K562 (cell line): ENCODE measurements at regions not wholly inside any gene's neighbourhood (a gene's known extent, or its start where the extent isn't known, plus 50 kb on each side); places are given as distances from the start of the nearest gene placed in this dataset.

Experiments used
- ATAC-seq: fragments of 200-7000 bp; cut with Tn5 transposase; 3 replicates; pipeline ENCODE4 v1.9.1; 2020; ENCODE audit warnings: moderate library complexity
- BruUV-seq: library from RNA; stranded (reverse); fragments of 400-500 nt; replicated peaks from 2 replicates; lab custom pipeline; 2021; lab: Mats Ljungman, UMichigan
- CTCF ChIA-PET: fragments of 300-600 bp; formaldehyde crosslinking; extraction: SDS; loops from one replicate; lab custom pipeline; 2021; ENCODE audit warnings: low intra/inter-chr PET ratio; lab: Yijun Ruan, JAX
- POLR2A ChIA-PET: fragments of 300-600, 350-650 bp; sonication (Branson Sonifier 250); formaldehyde crosslinking; extraction: SDS; loops from one replicate; lab custom pipeline; 2021; ENCODE audit warnings: antibody characterized with exemption, inconsistent platforms; lab: Yijun Ruan, JAX
- DNase-seq, 4 experiments: peaks; one replicate each; pipeline versions ENCODE4 v3.0.0 to v3.0.0-alpha.2; 2011 to 2018; ENCODE audit warnings: low spot score in 3 of 4, mixed read lengths in 3 of 4; ENCODE audit errors: extremely low read depth in 1 of 4
- FAIRE-seq: peaks from 2 replicates; lab custom pipeline; 2011; peaks lifted over from hg19 to GRCh38; lab: Jason Lieb, UNC
- H2AFZ ChIP-seq: 2 replicates; pipeline ENCODE4 v1.6.0; 2011; ENCODE audit warnings: low read depth, low read length, control low read depth, inconsistent platforms
- H3K27ac ChIP-seq: fragments of 200-600 bp; 3 replicates; pipeline ENCODE4 v1.8.0; 2011; ENCODE audit warnings: low read depth, mild to moderate bottlenecking, control low read depth, inconsistent platforms, low read length, moderate library complexity, mixed read lengths; ENCODE audit errors: extremely low read depth
- H3K27me3 ChIP-seq, 2 experiments: fragments of 300-600 bp in 1 of 2; 2 replicates in 1 of 2; 3 replicates in 1 of 2; pipeline versions ENCODE4 v1.6.0 to v1.8.0; 2011; ENCODE audit warnings: inconsistent platforms in 2 of 2, low read length in 2 of 2, mild to moderate bottlenecking in 1 of 2, mixed read lengths in 1 of 2, moderate library complexity in 1 of 2; ENCODE audit not compliant: control insufficient read depth in 2 of 2, insufficient read depth in 2 of 2
- H3K36me3 ChIP-seq: fragments of 300-600 bp; 3 replicates; pipeline ENCODE4 v1.8.0; 2011; ENCODE audit warnings: mild to moderate bottlenecking, low read length, inconsistent platforms; ENCODE audit not compliant: control insufficient read depth, insufficient read depth
- H3K4me1 ChIP-seq, 2 experiments: fragments of 200-600 bp in 1 of 2; replicated peaks in 1 of 2; 2 replicates in 1 of 2; 3 replicates in 1 of 2; pipeline versions ENCODE4 v1.5.1 to v1.8.0; 2011; ENCODE audit warnings: inconsistent platforms in 2 of 2, low read length in 2 of 2, mild to moderate bottlenecking in 1 of 2, mixed read lengths in 1 of 2, moderate library complexity in 1 of 2; ENCODE audit not compliant: control insufficient read depth in 2 of 2, insufficient read depth in 2 of 2
- H3K4me2 ChIP-seq: 2 replicates; pipeline ENCODE4 v1.6.1; 2011; ENCODE audit warnings: low read length, control low read depth, inconsistent platforms, mixed read lengths; ENCODE audit not compliant: insufficient read depth
- H3K4me3 ChIP-seq: fragments of 200-600 bp; sonication (generic), shearing (Covaris generic); 2 replicates; pipeline ENCODE4 v1.5.1; 2016; ENCODE audit warnings: control low read depth, inconsistent platforms
- H3K79me2 ChIP-seq: fragments of 200-600 bp; 3 replicates; pipeline ENCODE4 v1.8.0; 2011; ENCODE audit warnings: low read length, inconsistent platforms; ENCODE audit not compliant: control insufficient read depth, insufficient read depth
- H3K9ac ChIP-seq, 2 experiments: 2 replicates each; pipeline versions ENCODE4 v1.6.0 to v1.6.1; 2011; ENCODE audit warnings: low read depth in 2 of 2, low read length in 2 of 2, control low read depth in 1 of 2, inconsistent platforms in 1 of 2, mild to moderate bottlenecking in 1 of 2, mixed read lengths in 1 of 2; ENCODE audit not compliant: insufficient read depth in 1 of 2
- H3K9me1 ChIP-seq: one replicate; pipeline ENCODE4 v1.6.0; 2011; ENCODE audit warnings: inconsistent platforms, mild to moderate bottlenecking, low read length, moderate library complexity; ENCODE audit not compliant: control insufficient read depth, insufficient read depth
- H3K9me3 ChIP-seq: replicated peaks from 2 replicates; pipeline ENCODE4 v1.5.1; 2011; ENCODE audit warnings: low read depth, low read length, inconsistent platforms; ENCODE audit not compliant: control insufficient read depth, insufficient read depth
- H4K20me1 ChIP-seq: replicated peaks from 2 replicates; pipeline ENCODE4 v1.6.1; 2011; ENCODE audit warnings: low read length, inconsistent platforms, mixed read lengths; ENCODE audit not compliant: control insufficient read depth, insufficient read depth
- ETV1 ChIP-seq: fragments of 450-650 bp; conservative IDR thresholded peaks from 2 replicates; pipeline ENCODE4 v1.6.1; 2016; ENCODE audit warnings: missing genetic modification characterization, control low read depth, low read depth, missing compliant biosample characterization
- FOSL1 ChIP-seq: fragments of 200-800 bp; sonication (Bioruptor generic); conservative IDR thresholded peaks from 2 replicates; pipeline ENCODE4 v1.6.1; 2016; ENCODE audit warnings: missing genetic modification characterization, missing compliant biosample characterization
- FOXM1 ChIP-seq, 2 experiments: fragments of 450-650 bp in 1 of 2; sonication (generic) in 1 of 2; formaldehyde crosslinking in 1 of 2; IDR thresholded peaks; 2 replicates each; pipeline versions ENCODE4 v1.6.1 to v1.9.0; 2017 to 2022; ENCODE audit warnings: low read depth in 2 of 2, mild to moderate bottlenecking in 2 of 2, missing genetic modification reagents in 1 of 2, moderate library complexity in 1 of 2
- HDAC6 ChIP-seq: IDR thresholded peaks from 2 replicates; pipeline ENCODE4 v1.6.1; 2012; ENCODE audit warnings: low read depth, mild to moderate bottlenecking, control low read depth, inconsistent platforms, low read length, moderate library complexity
- JUND ChIP-seq, 2 experiments: IDR thresholded peaks; 2 replicates in 1 of 2; 3 replicates in 1 of 2; pipeline ENCODE4 v1.6.1; 2011; ENCODE audit warnings: borderline replicate concordance in 2 of 2, low read depth in 2 of 2, low read length in 2 of 2, improper control_type of control experiment in 1 of 2, missing biosample characterization in 1 of 2, missing genetic modification characterization in 1 of 2, missing genetic modification reagents in 1 of 2
- L3MBTL2 ChIP-seq: fragments of 450-650 bp; IDR thresholded peaks from 2 replicates; pipeline ENCODE4 v1.6.1; 2016; ENCODE audit warnings: mild to moderate bottlenecking, moderate library complexity
- MBD2 ChIP-seq: sonication (generic); IDR thresholded peaks from 2 replicates; pipeline ENCODE4 v1.6.1; 2016; ENCODE audit warnings: low read depth, borderline replicate concordance
- MYBL2 ChIP-seq, 2 experiments: fragments of 450-650 bp in 1 of 2; sonication (generic) in 1 of 2; formaldehyde crosslinking in 1 of 2; IDR thresholded peaks; 2 replicates each; pipeline versions ENCODE4 v1.6.1 to v1.8.1; 2017 to 2022; ENCODE audit warnings: borderline replicate concordance in 1 of 2, inconsistent platforms in 1 of 2, low read depth in 1 of 2, mild to moderate bottlenecking in 1 of 2, missing genetic modification reagents in 1 of 2, moderate library complexity in 1 of 2
- NR2C1 ChIP-seq, 2 experiments: fragments of 450-650 bp; IDR thresholded peaks; 2 replicates each; pipeline ENCODE4 v1.6.1; 2017; ENCODE audit warnings: mild to moderate bottlenecking in 2 of 2, antibody characterized with exemption in 1 of 2, inconsistent platforms in 1 of 2, missing compliant biosample characterization in 1 of 2, missing genetic modification characterization in 1 of 2
- NR2C2 ChIP-seq, 2 experiments: fragments of 200-800 bp in 1 of 2; sonication (Bioruptor generic) in 1 of 2; sonication (generic) in 1 of 2; formaldehyde crosslinking in 1 of 2; IDR thresholded peaks; 2 replicates each; pipeline versions ENCODE4 v1.6.1 to v1.8.0; 2016 to 2022; ENCODE audit warnings: mild to moderate bottlenecking in 1 of 2, missing compliant biosample characterization in 1 of 2, missing genetic modification characterization in 1 of 2, missing genetic modification reagents in 1 of 2
- NR4A1 ChIP-seq, 2 experiments: fragments of 250-450 bp in 1 of 2; fragments of 450-650 bp in 1 of 2; sonication (Bioruptor Pico) in 1 of 2; IDR thresholded peaks; 2 replicates each; pipeline versions ENCODE4 v1.4.0 to v1.6.1; 2016 to 2020; ENCODE audit warnings: mild to moderate bottlenecking in 2 of 2, missing compliant biosample characterization in 1 of 2, missing genetic modification characterization in 1 of 2, moderate library complexity in 1 of 2
- PML ChIP-seq: IDR thresholded peaks from 2 replicates; pipeline ENCODE4 v1.6.1; 2012; ENCODE audit warnings: low read length, inconsistent platforms
- POLR2H ChIP-seq: IDR thresholded peaks from 2 replicates; pipeline ENCODE4 v1.6.1; 2016; ENCODE audit warnings: missing genetic modification characterization, low read depth, mild to moderate bottlenecking, control low read depth, missing compliant biosample characterization, moderate library complexity
- RNF219 ChIP-seq: fragments of 250-450 bp; sonication (Bioruptor Pico); IDR thresholded peaks from 2 replicates; pipeline ENCODE4 v1.5.0; 2022; ENCODE audit warnings: mild to moderate bottlenecking
- TCF3 ChIP-seq: sonication (generic); formaldehyde crosslinking; IDR thresholded peaks from 2 replicates; pipeline ENCODE4 v1.4.0; 2020; ENCODE audit warnings: mild to moderate bottlenecking, missing genetic modification reagents
- ZKSCAN3 ChIP-seq: fragments of 250-450 bp; sonication (Bioruptor Pico); IDR thresholded peaks from 2 replicates; pipeline ENCODE4 v1.4.0; 2020
- WGBS: fragments of 100-300 bp; shearing (Covaris generic); methylation state at CpG from one replicate; pipeline ENCODE4 v1.1.6; 2016; ENCODE audit warnings: low coverage, mixed read lengths; ENCODE audit not compliant: insufficient coverage; ENCODE audit errors: missing lambda C conversion rate; 5-methylcytosine and 5-hydroxymethylcytosine counted together
- in situ Hi-C: fragments of 300-500 bp; cut with MboI; formaldehyde crosslinking; loops from 4 replicates; pipeline ENCODE4 v1.15.0; 2018; ENCODE audit warnings: inconsistent platforms, mixed read lengths
- intact Hi-C: fragments of 100-400 bp; cut with micrococcal nuclease; formaldehyde crosslinking; loops from 2 replicates; pipeline ENCODE4 v1.14.2; 2022

DNA sequence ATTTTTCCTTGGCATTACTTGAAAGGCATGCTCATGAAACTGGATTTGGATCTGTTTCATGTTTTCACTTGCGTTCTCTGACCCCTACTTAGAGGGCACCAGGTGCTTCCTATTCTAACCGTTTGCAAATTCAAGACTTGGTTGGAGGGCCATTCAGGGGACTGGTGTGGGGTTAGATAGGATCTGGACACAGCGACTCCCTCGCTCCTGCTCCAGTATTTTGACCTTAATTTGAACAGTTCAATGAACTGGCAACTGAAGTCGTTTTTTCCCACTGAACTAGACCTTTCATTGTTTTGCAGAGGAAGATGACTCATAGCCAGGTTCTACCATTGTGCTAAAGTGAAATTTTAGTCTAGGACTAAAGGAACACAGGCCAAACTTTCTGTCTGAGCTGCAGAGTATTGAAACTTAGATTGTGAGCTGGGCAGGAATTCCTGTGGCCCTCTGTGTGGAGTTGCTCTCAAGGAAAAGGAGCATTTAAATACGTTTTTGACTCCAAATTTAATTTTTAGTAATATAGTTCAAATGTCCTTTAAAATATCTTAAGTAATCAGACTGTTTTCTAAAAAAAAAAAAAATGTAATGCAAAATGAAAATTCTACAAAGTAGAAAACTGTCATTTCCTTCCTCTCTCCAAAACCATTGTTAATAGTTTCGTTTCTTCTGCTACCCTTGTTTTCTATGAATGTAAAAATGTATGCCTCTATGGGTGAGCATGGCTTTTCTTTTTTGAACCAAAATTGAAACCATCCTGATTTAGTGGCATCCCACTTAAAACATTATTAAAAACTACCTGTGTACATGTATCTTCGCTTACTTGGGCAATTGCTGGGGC, 64.8 kb downstream of the UTRN start:
- Histone ChIP-seq H3K27ac (peak overlapping the region; percentile 47; the same call in 1 of the 3 replicates), H3K4me1 (no peaks in the 10 kb centered on the region; a peak in 2 of 5 replicates), H3K36me3 (no peaks in the 10 kb centered on the region), H3K9ac (no peak overlapping the region), H2AFZ (peak overlapping the region; percentile 35), H3K27me3 (no peaks in the 10 kb centered on the region), H3K9me3 (no peaks in the 10 kb centered on the region), H3K4me2 (peak overlapping the region; percentile 15; the same call in 1 of the 2 replicates), H4K20me1 (no peaks in the 10 kb centered on the region), H3K79me2 (no peaks in the 10 kb centered on the region), H3K4me3 (no peak overlapping the region), H3K9me1 (no peaks in the 10 kb centered on the region)
- no TSS peak for BruUV-seq
- no peak for FAIRE-seq
- intact Hi-C loops: no loop called here
- peak; percentile 40 for ATAC-seq
- 2% methylated on average over 8 of the region's 8 CpGs for WGBS
- POLR2A ChIA-PET: no interaction called here
- DNase-seq: peak in 1 of 4 experiments; percentile 52
- CTCF ChIA-PET: no interaction called here
- in situ Hi-C loops: no loop called here
- no peak for TF ChIP-seq NR4A1 (CRISPR knock-in tag; IDR thresholded peaks at IDR 0.05)
- TF ChIP-seq NR4A1 (tag; IDR thresholded peaks at IDR 0.05): peak; percentile 21; the same call in 1 of the 2 replicates
- 0 out of 2 replicates have a peak, but pooled peaks have one; percentile 30 for TF ChIP-seq POLR2H (tag)
- TF ChIP-seq RNF219 (CRISPR knock-in tag): no peak
- no peak for TF ChIP-seq HDAC6
- TF ChIP-seq TCF3: peak; percentile 19; the same call in 1 of the 2 replicates
- no peak for TF ChIP-seq ZKSCAN3
- TF ChIP-seq MYBL2 (IDR thresholded peaks at IDR 0.05; ENCODE audit: low read depth): 0 out of 2 replicates have a peak, but pooled peaks have one; percentile 33
- TF ChIP-seq MYBL2 (CRISPR knock-in tag; IDR thresholded peaks at IDR 0.05; ENCODE audit: borderline replicate concordance): no peak
- 0 out of 2 replicates have a peak, but pooled peaks have one; percentile 29 for TF ChIP-seq FOXM1 (IDR thresholded peaks at IDR 0.05; ENCODE audit: low read depth)
- TF ChIP-seq FOXM1 (CRISPR knock-in tag; IDR thresholded peaks at IDR 0.05; ENCODE audit: low read depth): no peak
- no peak for TF ChIP-seq MBD2
- TF ChIP-seq PML: no peak
- no peak for TF ChIP-seq NR2C1 (IDR thresholded peaks at IDR 0.05)
- peak; percentile 54; the same call in 1 of the 2 replicates for TF ChIP-seq NR2C1 (tag; IDR thresholded peaks at IDR 0.05)
- peak; percentile 66 for TF ChIP-seq JUND (IDR thresholded peaks at IDR 0.05; ENCODE audit: borderline replicate concordance, low read depth, low read length)
- no peak for TF ChIP-seq JUND (tag; IDR thresholded peaks at IDR 0.05; ENCODE audit: borderline replicate concordance, low read depth, low read length)
- peak; percentile 59 for TF ChIP-seq FOSL1 (tag)
- no peak for TF ChIP-seq NR2C2 (CRISPR knock-in tag; IDR thresholded peaks at IDR 0.05)
- TF ChIP-seq NR2C2 (tag; IDR thresholded peaks at IDR 0.05): peak; percentile 48; the same call in 1 of the 2 replicates
- no peak for TF ChIP-seq ETV1 (tag)
- no peak for TF ChIP-seq L3MBTL2
